LNCAP (cell line): ENCODE measurements at regions not wholly inside any gene's neighbourhood (a gene's known extent, or its start where the extent isn't known, plus 50 kb on each side); places are given as distances from the start of the nearest gene placed in this dataset.

ENCODE experiments used
- TF ChIP-seq, protein P1 (sequence below): fragments of 450-650 bp; IDR thresholded peaks from 2 replicates; pipeline ENCODE4 v1.5.1; 2017; ENCODE audit warnings: mild to moderate bottlenecking

DNA sequence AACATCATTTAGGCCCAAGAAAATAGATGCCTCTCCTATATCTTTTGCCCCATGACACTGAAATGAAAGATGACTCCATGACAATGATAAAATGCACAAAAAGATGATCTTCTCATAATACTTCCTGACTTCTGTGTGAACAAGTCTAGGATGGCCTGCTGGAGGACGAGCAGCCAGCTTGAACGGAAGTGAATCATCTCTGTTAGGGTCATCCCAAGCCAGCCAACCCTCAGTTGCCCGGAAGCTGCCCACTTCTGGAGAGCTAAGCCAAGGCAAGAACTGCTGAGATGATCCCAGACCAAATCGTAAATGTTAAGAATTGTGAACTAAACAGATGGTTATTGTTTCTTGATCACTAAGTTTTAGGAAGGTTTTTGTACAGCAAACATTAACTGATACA lies 249.7 kb upstream of the HS3ST5 start:
- TF ChIP-seq, protein P1, sequence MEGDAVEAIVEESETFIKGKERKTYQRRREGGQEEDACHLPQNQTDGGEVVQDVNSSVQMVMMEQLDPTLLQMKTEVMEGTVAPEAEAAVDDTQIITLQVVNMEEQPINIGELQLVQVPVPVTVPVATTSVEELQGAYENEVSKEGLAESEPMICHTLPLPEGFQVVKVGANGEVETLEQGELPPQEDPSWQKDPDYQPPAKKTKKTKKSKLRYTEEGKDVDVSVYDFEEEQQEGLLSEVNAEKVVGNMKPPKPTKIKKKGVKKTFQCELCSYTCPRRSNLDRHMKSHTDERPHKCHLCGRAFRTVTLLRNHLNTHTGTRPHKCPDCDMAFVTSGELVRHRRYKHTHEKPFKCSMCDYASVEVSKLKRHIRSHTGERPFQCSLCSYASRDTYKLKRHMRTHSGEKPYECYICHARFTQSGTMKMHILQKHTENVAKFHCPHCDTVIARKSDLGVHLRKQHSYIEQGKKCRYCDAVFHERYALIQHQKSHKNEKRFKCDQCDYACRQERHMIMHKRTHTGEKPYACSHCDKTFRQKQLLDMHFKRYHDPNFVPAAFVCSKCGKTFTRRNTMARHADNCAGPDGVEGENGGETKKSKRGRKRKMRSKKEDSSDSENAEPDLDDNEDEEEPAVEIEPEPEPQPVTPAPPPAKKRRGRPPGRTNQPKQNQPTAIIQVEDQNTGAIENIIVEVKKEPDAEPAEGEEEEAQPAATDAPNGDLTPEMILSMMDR, result no peak

DNA sequence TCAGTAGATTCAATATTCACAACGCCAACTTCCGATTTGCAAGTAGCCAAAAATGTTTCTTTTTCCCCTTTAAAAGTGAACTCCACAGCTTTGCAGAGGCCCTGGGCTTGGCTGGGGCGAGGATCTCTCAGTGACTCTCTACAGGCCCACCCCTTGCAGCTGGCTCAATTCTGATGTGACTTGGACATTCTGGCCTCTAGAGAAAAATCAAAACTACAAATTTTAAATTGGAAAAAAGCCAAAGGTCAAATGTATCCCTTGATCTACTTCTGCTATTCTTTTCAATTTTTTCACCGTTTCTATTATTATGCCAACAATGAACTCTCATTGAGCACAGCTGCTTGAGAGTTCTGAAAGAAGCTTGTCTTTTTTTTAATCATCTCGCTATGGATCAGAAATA lies 245.9 kb upstream of the HS3ST5 start:
- TF ChIP-seq, protein P1, result no peak

DNA sequence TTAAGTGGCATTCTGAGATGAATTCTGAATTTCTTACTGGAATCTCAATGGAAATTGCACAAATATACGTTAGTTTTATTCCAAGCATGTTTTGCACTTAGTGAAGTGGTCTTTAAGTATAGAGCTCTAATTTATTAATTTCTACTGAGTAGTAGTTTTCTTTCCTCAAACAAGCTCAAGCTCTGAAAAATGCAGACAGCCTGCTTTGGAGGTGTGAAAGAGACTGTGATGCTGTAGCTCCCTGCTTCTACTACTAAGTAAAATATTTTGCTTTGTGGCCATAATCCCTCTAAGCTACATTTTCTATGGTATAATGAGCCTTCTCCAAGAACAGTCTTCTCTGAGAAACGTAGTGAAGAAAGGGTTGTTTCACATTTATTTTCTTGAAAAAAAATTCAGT lies 243.5 kb upstream of the HS3ST5 start:
- TF ChIP-seq, protein P1, result no peak

DNA sequence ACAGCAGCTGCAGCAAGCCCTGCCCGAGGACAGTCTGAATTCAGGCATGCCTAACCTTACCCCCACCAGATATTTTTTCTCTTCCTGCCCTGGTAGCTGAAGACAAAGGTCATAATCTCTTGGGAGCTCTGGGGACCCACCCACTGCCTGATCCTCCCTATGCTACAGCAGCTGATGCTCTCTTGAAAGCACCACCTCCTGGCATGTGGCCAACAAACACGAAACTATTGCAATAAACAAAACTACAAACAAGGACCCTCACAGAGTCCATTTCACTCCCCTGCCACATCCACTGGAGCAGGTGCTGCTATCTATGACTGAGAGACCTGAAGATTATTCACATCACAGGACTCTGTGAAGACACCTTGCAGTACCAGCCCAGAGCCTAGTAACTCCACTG lies 238.5 kb upstream of the HS3ST5 start:
- TF ChIP-seq, protein P1, result no peak

DNA sequence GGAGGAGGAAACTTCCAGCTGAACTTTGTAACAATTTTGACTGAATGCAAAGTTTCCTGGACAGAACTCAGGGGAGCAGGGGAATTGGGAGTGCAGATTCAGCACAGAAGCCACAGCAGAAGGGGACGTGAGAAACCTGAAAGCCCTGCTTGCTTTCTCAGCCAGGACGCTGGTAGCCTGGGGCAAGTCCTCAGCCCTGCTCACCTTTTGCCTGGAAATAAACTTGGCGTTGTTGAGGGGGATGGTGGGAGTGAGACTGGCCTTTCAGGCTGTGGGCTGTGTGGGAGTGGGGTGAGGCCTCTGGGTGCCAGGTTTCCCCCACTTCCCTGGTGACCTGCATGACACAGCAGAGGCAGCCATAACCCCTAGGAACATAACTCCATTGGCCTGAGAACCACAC lies 238.1 kb upstream of the HS3ST5 start:
- TF ChIP-seq, protein P1, result no peak

DNA sequence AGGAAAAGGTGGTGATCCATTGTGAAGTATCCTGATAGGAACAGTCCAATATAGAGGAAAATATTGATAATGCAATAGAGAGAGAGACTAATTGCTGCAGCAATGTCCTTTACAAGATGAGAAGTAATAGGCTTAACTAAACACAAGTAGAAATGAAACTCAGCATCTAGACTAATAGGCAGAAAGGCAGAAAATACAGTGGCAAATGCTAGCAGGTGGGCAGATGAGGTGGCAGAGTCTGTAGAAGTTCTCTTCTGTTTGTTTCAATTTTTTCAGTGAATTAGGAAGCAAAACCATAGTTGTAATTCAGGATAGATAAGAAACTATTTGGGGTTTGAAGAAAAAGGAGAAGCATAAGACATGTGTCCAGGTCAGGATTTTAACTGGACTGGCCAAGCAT lies 236.7 kb upstream of the HS3ST5 start:
- TF ChIP-seq, protein P1, result no peak

DNA sequence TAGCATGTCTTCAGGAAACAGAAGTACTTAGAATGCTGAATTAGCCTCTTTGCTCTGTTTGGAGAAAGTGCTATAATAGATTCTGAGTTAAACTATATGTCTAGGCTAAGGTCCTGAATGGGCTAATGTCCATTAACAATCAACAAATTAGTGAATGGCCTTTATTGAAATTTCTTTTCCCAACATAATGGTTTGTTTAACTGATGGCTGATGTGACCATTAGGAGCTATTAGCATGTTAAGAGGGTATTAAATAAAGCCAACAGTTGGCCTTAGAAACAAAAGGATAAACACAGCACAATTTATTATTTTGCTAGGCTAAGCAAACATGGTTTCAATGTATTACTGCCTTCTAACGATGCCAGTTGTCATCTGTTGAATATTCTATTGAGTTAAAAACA lies 234.3 kb upstream of the HS3ST5 start:
- TF ChIP-seq, protein P1, result no peak

DNA sequence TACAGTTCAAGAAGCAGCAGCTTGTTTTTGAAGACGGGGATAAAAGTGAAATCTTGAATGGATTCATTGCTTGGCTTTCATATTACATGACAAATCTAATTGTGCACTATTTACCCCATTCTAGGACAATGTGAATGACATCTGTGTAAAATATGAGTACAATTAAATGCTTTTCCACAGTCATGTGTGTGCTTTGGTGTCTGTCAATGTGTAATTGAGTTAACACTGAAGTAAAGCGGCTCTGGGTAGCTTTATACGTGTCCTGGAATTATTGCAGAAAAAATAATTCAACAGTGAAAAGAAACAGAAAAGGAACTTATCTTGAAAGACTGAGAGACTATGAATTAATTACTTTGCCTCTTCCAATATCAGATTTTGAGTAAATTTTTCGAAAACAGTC lies 233.5 kb upstream of the HS3ST5 start:
- TF ChIP-seq, protein P1, result no peak
